H1 (cell line): ENCODE measurements at regions not wholly inside any gene's neighbourhood (a gene's known extent, or its start where the extent isn't known, plus 50 kb on each side); places are given as distances from the start of the nearest gene placed in this dataset.

Source experiments
- CTCF ChIA-PET: fragments of 300-600 bp; sonication (Branson Sonifier 250); formaldehyde crosslinking; loops from one replicate; lab custom pipeline; 2021; ENCODE audit not compliant: partially characterized antibody; lab: Charles Lee
- POLR2A ChIA-PET: fragments of 300-600 bp; sonication (Branson Sonifier 250); formaldehyde crosslinking; loops from one replicate; lab custom pipeline; 2021; ENCODE audit warnings: inconsistent platforms; ENCODE audit not compliant: partially characterized antibody; lab: Charles Lee
- DNase-seq, 2 experiments: peaks; one replicate each; pipeline versions ENCODE4 v3.0.0 to v3.0.0-alpha.2; 2010 to 2022; ENCODE audit warnings: low spot score in 2 of 2, low read depth in 1 of 2, mixed read lengths in 1 of 2
- FAIRE-seq: peaks from 2 replicates; lab custom pipeline; 2011; peaks lifted over from hg19 to GRCh38; lab: Jason Lieb, UNC
- H2AFZ ChIP-seq: 2 replicates; pipeline ENCODE4 v1.8.1; 2012; ENCODE audit warnings: low read length, inconsistent platforms
- H2AK5ac ChIP-seq: 2 replicates; pipeline ENCODE4 v1.6.1; 2013; ENCODE audit warnings: low read depth, low read length
- H2BK120ac ChIP-seq: replicated peaks from 2 replicates; pipeline ENCODE3; 2013; ENCODE audit warnings: low read depth, low read length, inconsistent platforms
- H2BK12ac ChIP-seq: 2 replicates; pipeline ENCODE4 v1.6.1; 2013; ENCODE audit warnings: low read depth, low read length
- H2BK15ac ChIP-seq: 2 replicates; pipeline ENCODE4 v1.6.1; 2013; ENCODE audit warnings: low read length
- H2BK20ac ChIP-seq: 2 replicates; pipeline ENCODE4 v1.6.1; 2013; ENCODE audit warnings: low read length
- H2BK5ac ChIP-seq: 2 replicates; pipeline ENCODE4 v1.6.1; 2013; ENCODE audit warnings: low read depth, low read length
- H3K14ac ChIP-seq: 2 replicates; pipeline ENCODE4 v1.6.1; 2013; ENCODE audit warnings: inconsistent platforms; ENCODE audit not compliant: insufficient read length
- H3K18ac ChIP-seq: 2 replicates; pipeline ENCODE4 v1.6.1; 2013; ENCODE audit warnings: low read length; ENCODE audit errors: extremely low read depth
- H3K23ac ChIP-seq: 2 replicates; pipeline ENCODE4 v1.6.1; 2013; ENCODE audit warnings: inconsistent platforms; ENCODE audit not compliant: insufficient read length
- H3K23me2 ChIP-seq: 2 replicates; pipeline ENCODE4 v1.6.1; 2013; ENCODE audit warnings: low read depth, low read length
- H3K27ac ChIP-seq: 2 replicates; pipeline ENCODE4 v1.6.1; 2011; ENCODE audit warnings: low read depth, low read length, inconsistent platforms
- H3K27me3 ChIP-seq, 4 experiments: replicated peaks in 1 of 4; 1 replicate in 1 of 4; 2 replicates in 3 of 4; pipeline versions ENCODE4 v1.6.1 to v1.8.1; 2011 to 2013; ENCODE audit warnings: low read length in 3 of 4, mild to moderate bottlenecking in 3 of 4, inconsistent platforms in 2 of 4, mixed read lengths in 2 of 4, moderate library complexity in 1 of 4; ENCODE audit not compliant: control insufficient read depth in 3 of 4, insufficient read depth in 3 of 4; ENCODE audit errors: extremely low read depth in 1 of 4
- H3K36me3 ChIP-seq, 4 experiments: 2 replicates each; pipeline versions ENCODE4 v1.6.1 to v1.8.1; 2011 to 2013; ENCODE audit warnings: mild to moderate bottlenecking in 4 of 4, low read length in 3 of 4, moderate library complexity in 2 of 4, control low read depth in 1 of 4, inconsistent platforms in 1 of 4; ENCODE audit not compliant: insufficient read depth in 4 of 4, control insufficient read depth in 2 of 4
- H3K4ac ChIP-seq: replicated peaks from 2 replicates; pipeline ENCODE3; 2013; ENCODE audit warnings: low read length, low read depth, mixed read lengths, inconsistent platforms; ENCODE audit not compliant: insufficient read length
- H3K4me1 ChIP-seq, 4 experiments: replicated peaks in 1 of 4; 1 replicate in 1 of 4; 2 replicates in 3 of 4; pipeline versions ENCODE4 v1.6.1 to v1.8.1; 2011 to 2013; ENCODE audit warnings: low read length in 3 of 4, inconsistent platforms in 2 of 4, mixed read lengths in 1 of 4; ENCODE audit not compliant: insufficient read depth in 4 of 4, control insufficient read depth in 3 of 4
- H3K4me2 ChIP-seq, 2 experiments: 2 replicates each; pipeline versions ENCODE4 v1.6.1 to v1.8.1; 2011 to 2013; ENCODE audit warnings: low read depth in 2 of 2, low read length in 2 of 2, control low read depth in 1 of 2, inconsistent platforms in 1 of 2, mild to moderate bottlenecking in 1 of 2; ENCODE audit not compliant: insufficient read depth in 1 of 2
- H3K4me3 ChIP-seq, 4 experiments: fragments of 200-600, 300-600 bp in 1 of 4; sonication (generic), shearing (Covaris generic), sonication (Bioruptor Twin) in 1 of 4; 2 replicates each; pipeline versions ENCODE4 v1.5.1 to v1.8.1; 2011 to 2016; ENCODE audit warnings: low read length in 4 of 4, low read depth in 3 of 4, control low read depth in 2 of 4, inconsistent platforms in 2 of 4, mild to moderate bottlenecking in 2 of 4, mixed read lengths in 1 of 4, moderate library complexity in 1 of 4; ENCODE audit not compliant: insufficient read depth in 2 of 4; ENCODE audit errors: extremely low read depth in 1 of 4
- H3K56ac ChIP-seq: replicated peaks from 2 replicates; pipeline ENCODE3; 2013; ENCODE audit warnings: low read depth, mild to moderate bottlenecking, mixed read lengths, low read length, inconsistent platforms; ENCODE audit not compliant: insufficient read length
- H3K79me1 ChIP-seq: 2 replicates; pipeline ENCODE4 v1.6.1; 2013; ENCODE audit warnings: low read depth, low read length, control low read depth
- H3K79me2 ChIP-seq, 2 experiments: 2 replicates each; pipeline versions ENCODE4 v1.6.1 to v1.8.1; 2012 to 2013; ENCODE audit warnings: low read length in 2 of 2, mild to moderate bottlenecking in 2 of 2, inconsistent platforms in 1 of 2; ENCODE audit not compliant: insufficient read depth in 2 of 2, control insufficient read depth in 1 of 2
- H3K9ac ChIP-seq, 4 experiments: replicated peaks in 1 of 4; 1 replicate in 1 of 4; 2 replicates in 3 of 4; pipeline versions ENCODE4 v1.6.1 to v1.8.1; 2011 to 2013; ENCODE audit warnings: low read depth in 3 of 4, low read length in 3 of 4, control low read depth in 2 of 4, mild to moderate bottlenecking in 2 of 4, moderate library complexity in 2 of 4, inconsistent platforms in 1 of 4; ENCODE audit errors: extremely low read depth in 1 of 4
- H3K9me3 ChIP-seq, 2 experiments: 2 replicates each; pipeline versions ENCODE4 v1.6.1 to v1.8.1; 2012 to 2013; ENCODE audit warnings: mild to moderate bottlenecking in 2 of 2, moderate library complexity in 2 of 2, control low read depth in 1 of 2, inconsistent platforms in 1 of 2, low read depth in 1 of 2, low read length in 1 of 2, mixed read lengths in 1 of 2; ENCODE audit not compliant: insufficient read depth in 2 of 2
- H4K20me1 ChIP-seq, 2 experiments: replicated peaks in 1 of 2; 2 replicates each; pipeline versions ENCODE3 to v1.8.1; 2011 to 2013; ENCODE audit warnings: inconsistent platforms in 2 of 2, low read length in 2 of 2, mild to moderate bottlenecking in 1 of 2; ENCODE audit not compliant: insufficient read depth in 2 of 2, control insufficient read depth in 1 of 2
- H4K5ac ChIP-seq: 2 replicates; pipeline ENCODE4 v1.6.1; 2013; ENCODE audit warnings: low read length, low read depth, mixed read lengths, inconsistent platforms; ENCODE audit not compliant: insufficient read length
- H4K8ac ChIP-seq: 2 replicates; pipeline ENCODE4 v1.8.0; 2013; ENCODE audit warnings: mild to moderate bottlenecking, moderate library complexity, low read length, inconsistent platforms; ENCODE audit not compliant: insufficient read depth; ENCODE audit errors: extremely low read depth
- H4K91ac ChIP-seq: replicated peaks from 2 replicates; pipeline ENCODE3; 2013; ENCODE audit warnings: low read length, mixed read lengths, inconsistent platforms; ENCODE audit not compliant: insufficient read length
- ATF3 ChIP-seq: IDR thresholded peaks from 2 replicates; pipeline ENCODE4 v1.6.1; 2011; ENCODE audit warnings: low read depth, mild to moderate bottlenecking, low read length; ENCODE audit not compliant: insufficient read depth
- BRCA1 ChIP-seq: IDR thresholded peaks from 2 replicates; pipeline ENCODE4 v1.6.1; 2012; ENCODE audit warnings: low read depth, low read length, improper control_type of control experiment
- CBX5 ChIP-seq: fragments of 300-800, 300-1000 bp; sonication (generic); IDR thresholded peaks from 2 replicates; pipeline ENCODE4 v1.7.1; 2016; ENCODE audit warnings: antibody characterized with exemption, low read length, low read depth
- CEBPB ChIP-seq: IDR thresholded peaks from 2 replicates; pipeline ENCODE4 v1.6.1; 2012; ENCODE audit warnings: low read depth, low read length
- E2F6 ChIP-seq: IDR thresholded peaks from 2 replicates; pipeline ENCODE4 v1.6.1; 2012; ENCODE audit warnings: inconsistent platforms
- EGR1 ChIP-seq: IDR thresholded peaks from 2 replicates; pipeline ENCODE4 v1.6.1; 2011; ENCODE audit warnings: low read depth, low read length, borderline replicate concordance
- MAFK ChIP-seq: IDR thresholded peaks from 2 replicates; pipeline ENCODE4 v1.6.1; 2012; ENCODE audit warnings: low read depth, mild to moderate bottlenecking, improper control_type of control experiment, low read length
- MAX ChIP-seq: IDR thresholded peaks from 2 replicates; pipeline ENCODE4 v1.6.1; 2012; ENCODE audit warnings: inconsistent platforms
- RBBP5 ChIP-seq: IDR thresholded peaks from 2 replicates; pipeline ENCODE4 v1.7.1; 2012; ENCODE audit warnings: low read depth, mild to moderate bottlenecking, inconsistent platforms, low read length, moderate library complexity, borderline replicate concordance
- SAP30 ChIP-seq: fragments of 300-600 bp; sonication (generic); IDR thresholded peaks from 2 replicates; pipeline ENCODE4 v1.7.1; 2012; ENCODE audit warnings: low read length, moderate library complexity, mild to moderate bottlenecking, inconsistent platforms; ENCODE audit not compliant: insufficient read depth, insufficient replicate concordance
- SRF ChIP-seq: IDR thresholded peaks from 2 replicates; pipeline ENCODE4 v1.6.1; 2011; ENCODE audit warnings: mild to moderate bottlenecking, low read depth, low read length, moderate library complexity
- TCF12 ChIP-seq: IDR thresholded peaks from 2 replicates; pipeline ENCODE4 v1.6.1; 2011; ENCODE audit warnings: low read depth, mild to moderate bottlenecking, low read length
- YY1 ChIP-seq: IDR thresholded peaks from 2 replicates; pipeline ENCODE4 v1.6.1; 2011; ENCODE audit warnings: low read depth, mild to moderate bottlenecking, low read length
- WGBS, 2 experiments: shearing (Covaris generic) in 1 of 2; methylation state at CpG; one replicate each; pipeline versions ENCODE4 v1.1.6 to v1.1.7; 2013 to 2015; ENCODE audit warnings: low lambda C conversion rate in 2 of 2, mixed read lengths in 2 of 2, inconsistent platforms in 1 of 2, low coverage in 1 of 2, missing lambda C conversion rate in 1 of 2; ENCODE audit not compliant: insufficient replicate concordance in 2 of 2, insufficient coverage in 1 of 2, insufficient read length in 1 of 2; ENCODE audit errors: extremely low coverage in 1 of 2, missing lambda C conversion rate in 1 of 2; 5-methylcytosine and 5-hydroxymethylcytosine counted together

- Histone ChIP-seq H2BK120ac (no peak overlapping the region), H3K27ac (no peak overlapping the region), H3K79me1 (no peaks in the 10 kb centered on the region), H2AK5ac (no peak overlapping the region), H4K20me1 (no peaks in the 10 kb centered on the region), H3K4me3 (no peak overlapping the region), H2AFZ (no peak overlapping the region), H4K8ac (no peak overlapping the region), H2BK15ac (no peak overlapping the region), H3K23ac (no peak overlapping the region), H4K91ac (no peak overlapping the region), H3K9me3 (no peaks in the 10 kb centered on the region), H2BK12ac (no peak overlapping the region), H3K23me2 (no peaks in the 10 kb centered on the region), H3K27me3 (no peaks in the 10 kb centered on the region), H3K56ac (no peak overlapping the region), H2BK5ac (no peak overlapping the region), H3K79me2 (no peaks in the 10 kb centered on the region), H3K36me3 (no peaks in the 10 kb centered on the region), H3K4me2 (no peak overlapping the region), H3K9ac (no peak overlapping the region), H3K18ac (no peak overlapping the region), H3K4ac (no peak overlapping the region), H3K4me1 (no peaks in the 10 kb centered on the region), H2BK20ac (no peak overlapping the region), H3K14ac (no peak overlapping the region), H4K5ac (no peak overlapping the region)
- no peak for TF ChIP-seq TCF12
- TF ChIP-seq MAFK: no peak
- TF ChIP-seq SAP30: no peak
- no peak for TF ChIP-seq CBX5
- no peak for TF ChIP-seq SRF
- TF ChIP-seq RBBP5: no peak
- TF ChIP-seq BRCA1: no peak
- no peak for TF ChIP-seq MAX
- no peak for TF ChIP-seq EGR1
- TF ChIP-seq ATF3: no peak
- no peak for TF ChIP-seq YY1
- TF ChIP-seq CEBPB: no peak
- TF ChIP-seq E2F6: no peak
- 90% methylated on average over 5 of the region's 5 CpGs; no CpG with 5 or more reads in 1 of the 2 experiments for WGBS, 2 experiments
- POLR2A ChIA-PET: no interaction called here
- CTCF ChIA-PET: interaction anchor here (0.7 to 0.8 kb wide), 2 partner anchors 149 to 174 kb away, joined by 3 read pairs; no protein-coding TSS in a partner anchor
- FAIRE-seq (no peak), DNase-seq (no peak)
Observed at GRCh38 chr12:105610459-105610858, 280.0 kb downstream of the C12orf75 start.
